GM06990 (cell line): ENCODE measurements at regions not wholly inside any gene's neighbourhood (a gene's known extent, or its start where the extent isn't known, plus 50 kb on each side); places are given as distances from the start of the nearest gene placed in this dataset.

ENCODE experiments used
- DNase-seq: peaks from one replicate; pipeline ENCODE4 v3.0.0-alpha.2; 2011; ENCODE audit not compliant: insufficient read length; ENCODE audit errors: extremely low read depth
- H3K27me3 ChIP-seq: replicated peaks from 2 replicates; pipeline ENCODE4 v1.6.0; 2011; ENCODE audit warnings: low read length; ENCODE audit not compliant: control insufficient read depth, insufficient read depth
- H3K36me3 ChIP-seq: 2 replicates; pipeline ENCODE4 v1.5.1; 2011; ENCODE audit warnings: low read length; ENCODE audit not compliant: control insufficient read depth, insufficient read depth
- H3K4me3 ChIP-seq: replicated peaks from 2 replicates; pipeline ENCODE4 v1.5.1; 2011; ENCODE audit warnings: low read depth, mild to moderate bottlenecking, control low read depth, low read length
- TF ChIP-seq, protein P1 (sequence below): IDR thresholded peaks from 2 replicates; pipeline ENCODE4 v1.5.1; 2011; ENCODE audit warnings: low read length, control low read depth, mild to moderate bottlenecking, inconsistent platforms; ENCODE audit not compliant: insufficient read depth, poor library complexity, severe bottlenecking

DNA sequence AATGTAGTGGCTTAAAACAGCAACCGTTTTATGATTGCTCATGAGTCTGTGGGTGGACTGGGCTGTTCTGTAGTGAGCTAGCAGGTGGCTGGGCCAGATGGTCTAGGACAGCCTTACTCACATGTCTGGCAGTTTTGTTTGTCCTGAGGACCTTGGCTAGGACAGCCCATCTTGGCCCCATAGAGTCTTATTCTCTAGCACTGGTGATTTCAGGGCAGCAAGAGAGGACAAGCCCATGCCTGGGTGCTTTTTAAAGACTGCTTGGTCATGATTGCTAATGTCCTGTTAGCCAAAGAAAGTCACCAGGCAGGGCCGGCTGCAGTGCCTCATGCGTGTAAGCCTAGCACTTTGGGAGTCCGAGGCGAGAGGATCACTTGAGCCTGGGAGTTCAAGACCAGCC lies 139.8 kb downstream of the KATNIP start:
- no peak overlapping the region for H3K4me3 ChIP-seq
- TF ChIP-seq, protein P1, sequence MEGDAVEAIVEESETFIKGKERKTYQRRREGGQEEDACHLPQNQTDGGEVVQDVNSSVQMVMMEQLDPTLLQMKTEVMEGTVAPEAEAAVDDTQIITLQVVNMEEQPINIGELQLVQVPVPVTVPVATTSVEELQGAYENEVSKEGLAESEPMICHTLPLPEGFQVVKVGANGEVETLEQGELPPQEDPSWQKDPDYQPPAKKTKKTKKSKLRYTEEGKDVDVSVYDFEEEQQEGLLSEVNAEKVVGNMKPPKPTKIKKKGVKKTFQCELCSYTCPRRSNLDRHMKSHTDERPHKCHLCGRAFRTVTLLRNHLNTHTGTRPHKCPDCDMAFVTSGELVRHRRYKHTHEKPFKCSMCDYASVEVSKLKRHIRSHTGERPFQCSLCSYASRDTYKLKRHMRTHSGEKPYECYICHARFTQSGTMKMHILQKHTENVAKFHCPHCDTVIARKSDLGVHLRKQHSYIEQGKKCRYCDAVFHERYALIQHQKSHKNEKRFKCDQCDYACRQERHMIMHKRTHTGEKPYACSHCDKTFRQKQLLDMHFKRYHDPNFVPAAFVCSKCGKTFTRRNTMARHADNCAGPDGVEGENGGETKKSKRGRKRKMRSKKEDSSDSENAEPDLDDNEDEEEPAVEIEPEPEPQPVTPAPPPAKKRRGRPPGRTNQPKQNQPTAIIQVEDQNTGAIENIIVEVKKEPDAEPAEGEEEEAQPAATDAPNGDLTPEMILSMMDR, result no peak
- no peaks in the 10 kb centered on the region for H3K36me3 ChIP-seq
- H3K27me3 ChIP-seq, result no peaks in the 10 kb centered on the region
- DNase-seq, result no peak

DNA sequence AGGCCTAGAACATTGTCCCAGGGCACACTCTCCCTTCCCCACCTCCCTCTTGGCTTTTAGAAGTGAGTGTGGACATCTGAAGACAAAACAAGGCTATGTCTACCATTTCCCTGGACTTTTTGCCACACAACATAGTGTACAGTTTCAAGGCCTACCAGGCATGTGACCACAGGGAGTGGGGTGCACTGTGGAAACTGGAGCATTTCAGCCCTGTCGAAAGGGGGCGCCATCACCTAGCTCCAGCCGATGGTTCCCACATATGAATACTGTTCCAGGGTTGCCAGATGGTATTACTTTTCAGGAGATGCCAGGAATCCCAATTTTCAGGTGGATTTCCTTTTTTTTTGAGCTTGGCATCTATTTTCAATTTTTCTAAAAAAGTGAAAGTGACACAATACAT lies 140.7 kb downstream of the KATNIP start:
- no peaks in the 10 kb centered on the region for H3K27me3 ChIP-seq
- no peak overlapping the region for H3K4me3 ChIP-seq
- no peaks in the 10 kb centered on the region for H3K36me3 ChIP-seq
- no peak for DNase-seq
- TF ChIP-seq, protein P1, result peak; percentile 70

GRCh38 chr16:27691721-27692120 lies 141.8 kb downstream of the KATNIP start:
- Histone ChIP-seq H3K36me3 (no peaks in the 10 kb centered on the region), H3K27me3 (no peaks in the 10 kb centered on the region), H3K4me3 (no peak overlapping the region)
- DNase-seq, result no peak
- TF ChIP-seq, protein P1, result no peak

- TF ChIP-seq, protein P1, result no peak
- no peaks in the 10 kb centered on the region for H3K27me3 ChIP-seq
- no peak overlapping the region for H3K4me3 ChIP-seq
- H3K36me3 ChIP-seq, result no peaks in the 10 kb centered on the region
- no peak for DNase-seq
Measured at GRCh38 chr16:27692576-27692975, 142.6 kb downstream of the KATNIP start.

- no peak for DNase-seq
- Histone ChIP-seq H3K36me3 (peaks cover 2% of the 10 kb centered on the region), H3K4me3 (no peak overlapping the region), H3K27me3 (no peaks in the 10 kb centered on the region)
- TF ChIP-seq, protein P1, result no peak
Measured at GRCh38 chr16:27695161-27695560, 145.2 kb downstream of the KATNIP start.

DNA sequence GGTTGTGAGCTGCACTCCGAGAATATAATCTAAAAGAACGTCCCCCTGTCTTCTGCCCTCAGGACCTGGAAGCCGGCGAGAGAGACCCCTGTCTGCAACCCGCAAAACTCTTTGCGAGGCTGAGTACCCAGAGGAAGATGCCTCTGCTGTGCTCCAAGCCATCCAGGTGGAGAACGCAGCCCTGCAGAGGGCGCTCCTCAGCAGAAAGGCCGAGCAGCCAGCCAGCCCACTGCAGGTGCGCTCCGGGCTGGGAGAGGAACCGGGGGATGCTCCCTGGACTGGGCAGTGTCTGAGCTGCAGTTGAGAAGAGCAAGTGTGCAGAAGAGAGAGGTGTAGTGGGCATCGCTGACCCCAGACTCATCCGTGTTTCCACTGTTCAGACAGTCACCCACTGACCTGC lies 148.3 kb downstream of the KATNIP start:
- TF ChIP-seq, protein P1, result peak; percentile 40
- H3K36me3 ChIP-seq, result peaks cover 2% of the 10 kb centered on the region
- H3K27me3 ChIP-seq, result no peaks in the 10 kb centered on the region
- no peak for DNase-seq
- no peak overlapping the region for H3K4me3 ChIP-seq
